ENCODE measurements at regions not wholly inside any gene's neighbourhood (a gene's known extent, or its start where the extent isn't known, plus 50 kb on each side); places are given as distances from the start of the nearest gene placed in this dataset.
"Not testable (repeated sequence)": the region's sequence is repeated elsewhere in the genome, so short reads cannot be mapped to it uniquely, and the experiment has no call there.

- DNase-seq = no peak
Observed at GRCh38 chr3:193048127-193048526, 130.5 kb upstream of the MB21D2 start.

GRCh38 chr3:193049935-193050334 lies 132.3 kb upstream of the MB21D2 start:
- no peak for DNase-seq

- DNase-seq = no peak
Observed at GRCh38 chr3:193051314-193051713, 133.7 kb upstream of the MB21D2 start.

GRCh38 chr3:193052354-193053045 lies 134.8 kb upstream of the MB21D2 start:
- no peak for DNase-seq

- no peak for DNase-seq
Observed at GRCh38 chr3:193053046-193053435, 135.4 kb upstream of the MB21D2 start.

GRCh38 chr3:193055352-193055751 lies 137.7 kb upstream of the MB21D2 start:
- no peak for DNase-seq

- DNase-seq = no peak
Observed at GRCh38 chr3:193057616-193058015, 140.0 kb upstream of the MB21D2 start.

GRCh38 chr3:193060748-193061546 lies 143.3 kb upstream of the MB21D2 start:
- no peak for DNase-seq

GRCh38 chr3:193068365-193068764 lies 150.7 kb upstream of the MB21D2 start:
- DNase-seq = no peak

- not testable (repeated sequence) for DNase-seq
Observed at GRCh38 chr3:193069732-193070131, 152.1 kb upstream of the MB21D2 start.

- DNase-seq = no peak
Observed at GRCh38 chr3:193078996-193079753, 161.5 kb upstream of the MB21D2 start.

- no peak for DNase-seq
Observed at GRCh38 chr3:193080821-193081365, 160.1 kb upstream of the PLAAT1 start.

GRCh38 chr3:193085655-193086054 lies 155.4 kb upstream of the PLAAT1 start:
- DNase-seq = no peak

GRCh38 chr3:193086681-193087080 lies 154.3 kb upstream of the PLAAT1 start:
- DNase-seq = no peak

- DNase-seq = no peak
Observed at GRCh38 chr3:193087336-193087735, 153.7 kb upstream of the PLAAT1 start.

- no peak for DNase-seq
Observed at GRCh38 chr3:193095366-193095765, 145.7 kb upstream of the PLAAT1 start.

- DNase-seq = no peak
Observed at GRCh38 chr3:193096076-193096475, 144.9 kb upstream of the PLAAT1 start.

GRCh38 chr3:193114431-193115340 lies 126.3 kb upstream of the PLAAT1 start:
- DNase-seq = no peak

GRCh38 chr3:193116871-193117270 lies 124.2 kb upstream of the PLAAT1 start:
- DNase-seq = no peak

GRCh38 chr3:193118907-193119306 lies 122.1 kb upstream of the PLAAT1 start:
- DNase-seq = no peak

- no peak for DNase-seq
Observed at GRCh38 chr3:193119926-193120325, 121.1 kb upstream of the PLAAT1 start.

- DNase-seq = no peak
Observed at GRCh38 chr3:193124861-193125260, 116.2 kb upstream of the PLAAT1 start.

All from T1000 (cell line).